ENCODE measurements at regions not wholly inside any gene's neighbourhood (a gene's known extent, or its start where the extent isn't known, plus 50 kb on each side); places are given as distances from the start of the nearest gene placed in this dataset.
A peak's percentile ranks its signal among the peaks of the same experiment; 100 is the strongest.
"Not testable (repeated sequence)": the region's sequence is repeated elsewhere in the genome, so short reads cannot be mapped to it uniquely, and the experiment has no call there.

- in situ Hi-C loops (cut with HindIII; ENCODE audit: low pct_unique_long_range_greater_than_20kb, low sequenced_read_pairs) = no loop called here
Measured at GRCh38 chrX:106220177-106220576, 52.1 kb downstream of the PWWP3B start.

GRCh38 chrX:106243376-106243775 is 75.3 kb downstream of the PWWP3B start:
- no peak for DNase-seq (ENCODE audit: low read depth, low spot score)
- in situ Hi-C loops (cut with HindIII; ENCODE audit: low pct_unique_long_range_greater_than_20kb, low sequenced_read_pairs) = no loop called here

More at GRCh38 chrX:106220177-106220576, 52.1 kb downstream of the PWWP3B start:
- peak; percentile 36 for DNase-seq (ENCODE audit: low read depth, low spot score)

- in situ Hi-C loops (cut with HindIII; ENCODE audit: low pct_unique_long_range_greater_than_20kb, low sequenced_read_pairs) = no loop called here
- no peak for DNase-seq (ENCODE audit: low read depth, low spot score)
Measured at GRCh38 chrX:106246511-106246910, 78.4 kb downstream of the PWWP3B start.

- in situ Hi-C loops (cut with HindIII; ENCODE audit: low pct_unique_long_range_greater_than_20kb, low sequenced_read_pairs) = no loop called here
- DNase-seq (ENCODE audit: low read depth, low spot score) = no peak
Measured at GRCh38 chrX:106247162-106247561, 79.1 kb downstream of the PWWP3B start.

GRCh38 chrX:106249706-106250379 is 81.7 kb downstream of the PWWP3B start:
- DNase-seq (ENCODE audit: low read depth, low spot score) = no peak
- in situ Hi-C loops (cut with HindIII; ENCODE audit: low pct_unique_long_range_greater_than_20kb, low sequenced_read_pairs) = no loop called here

- in situ Hi-C loops (cut with HindIII; ENCODE audit: low pct_unique_long_range_greater_than_20kb, low sequenced_read_pairs) = no loop called here
- no peak for DNase-seq (ENCODE audit: low read depth, low spot score)
Measured at GRCh38 chrX:106263817-106264216, 95.7 kb downstream of the PWWP3B start.

- in situ Hi-C loops (cut with HindIII; ENCODE audit: low pct_unique_long_range_greater_than_20kb, low sequenced_read_pairs); DNase-seq (ENCODE audit: low read depth, low spot score): not testable (repeated sequence)
Measured at GRCh38 chrX:106273947-106274587, 106.0 kb downstream of the PWWP3B start.

GRCh38 chrX:106275172-106275571 is 107.1 kb downstream of the PWWP3B start:
- DNase-seq (ENCODE audit: low read depth, low spot score); in situ Hi-C loops (cut with HindIII; ENCODE audit: low pct_unique_long_range_greater_than_20kb, low sequenced_read_pairs): not testable (repeated sequence)

GRCh38 chrX:106278951-106279350 is 110.8 kb downstream of the PWWP3B start:
- in situ Hi-C loops (cut with HindIII; ENCODE audit: low pct_unique_long_range_greater_than_20kb, low sequenced_read_pairs) = no loop called here
- DNase-seq (ENCODE audit: low read depth, low spot score) = no peak

GRCh38 chrX:106281383-106281782 is 113.3 kb downstream of the PWWP3B start:
- no peak for DNase-seq (ENCODE audit: low read depth, low spot score)
- in situ Hi-C loops (cut with HindIII; ENCODE audit: low pct_unique_long_range_greater_than_20kb, low sequenced_read_pairs) = no loop called here

- no peak for DNase-seq (ENCODE audit: low read depth, low spot score)
- in situ Hi-C loops (cut with HindIII; ENCODE audit: low pct_unique_long_range_greater_than_20kb, low sequenced_read_pairs) = no loop called here
Measured at GRCh38 chrX:106283841-106284240, 115.7 kb downstream of the PWWP3B start.

GRCh38 chrX:106284431-106285025 is 116.4 kb downstream of the PWWP3B start:
- no peak for DNase-seq (ENCODE audit: low read depth, low spot score)
- in situ Hi-C loops (cut with HindIII; ENCODE audit: low pct_unique_long_range_greater_than_20kb, low sequenced_read_pairs) = no loop called here

- in situ Hi-C loops (cut with HindIII; ENCODE audit: low pct_unique_long_range_greater_than_20kb, low sequenced_read_pairs) = no loop called here
- DNase-seq (ENCODE audit: low read depth, low spot score) = no peak
Measured at GRCh38 chrX:106286053-106286650, 118.0 kb downstream of the PWWP3B start.

GRCh38 chrX:106290778-106291177 is 122.7 kb downstream of the PWWP3B start:
- in situ Hi-C loops (cut with HindIII; ENCODE audit: low pct_unique_long_range_greater_than_20kb, low sequenced_read_pairs); DNase-seq (ENCODE audit: low read depth, low spot score): not testable (repeated sequence)

GRCh38 chrX:106291779-106292390 is 123.8 kb downstream of the PWWP3B start:
- DNase-seq (ENCODE audit: low read depth, low spot score); in situ Hi-C loops (cut with HindIII; ENCODE audit: low pct_unique_long_range_greater_than_20kb, low sequenced_read_pairs): not testable (repeated sequence)

- in situ Hi-C loops (cut with HindIII; ENCODE audit: low pct_unique_long_range_greater_than_20kb, low sequenced_read_pairs) = no loop called here
- no peak for DNase-seq (ENCODE audit: low read depth, low spot score)
Measured at GRCh38 chrX:106300239-106300638, 132.1 kb downstream of the PWWP3B start.

GRCh38 chrX:106300656-106301055 is 132.6 kb downstream of the PWWP3B start:
- in situ Hi-C loops (cut with HindIII; ENCODE audit: low pct_unique_long_range_greater_than_20kb, low sequenced_read_pairs) = no loop called here
- no peak for DNase-seq (ENCODE audit: low read depth, low spot score)

GRCh38 chrX:106302304-106302703 is 134.2 kb downstream of the PWWP3B start:
- in situ Hi-C loops (cut with HindIII; ENCODE audit: low pct_unique_long_range_greater_than_20kb, low sequenced_read_pairs) = no loop called here

More at GRCh38 chrX:106302304-106302703, 134.2 kb downstream of the PWWP3B start:
- no peak for DNase-seq (ENCODE audit: low read depth, low spot score)

Data from SK-MEL-5 (cell line).